HL-60 (cell line): ENCODE measurements at regions not wholly inside any gene's neighbourhood (a gene's known extent, or its start where the extent isn't known, plus 50 kb on each side); places are given as distances from the start of the nearest gene placed in this dataset.

Experiments used
- CTCF ChIP-seq: IDR thresholded peaks from one replicate; pipeline ENCODE4 v1.5.1; 2011; ENCODE audit warnings: low read length, control low read depth, inconsistent platforms; ENCODE audit not compliant: insufficient read depth
- GABPA ChIP-seq: IDR thresholded peaks from 2 replicates; pipeline ENCODE4 v1.6.1; 2012; ENCODE audit warnings: low read depth
- POLR2AphosphoS5 ChIP-seq: IDR thresholded peaks from 2 replicates; pipeline ENCODE4 v1.6.1; 2012; ENCODE audit warnings: low read depth
- REST ChIP-seq: IDR thresholded peaks from 2 replicates; pipeline ENCODE4 v1.6.1; 2012; ENCODE audit warnings: low read depth; ENCODE audit not compliant: insufficient replicate concordance
- SPI1 ChIP-seq: IDR thresholded peaks from 2 replicates; pipeline ENCODE4 v1.6.1; 2012; ENCODE audit warnings: low read depth, mild to moderate bottlenecking, borderline replicate concordance

- TF ChIP-seq CTCF (no peak), REST (no peak), POLR2AphosphoS5 (no peak), GABPA (no peak), SPI1 (no peak)
Observed at GRCh38 chr18:46275370-46275769, 171.2 kb downstream of the HAUS1 start.
